ENCODE measurements at regions not wholly inside any gene's neighbourhood (a gene's known extent, or its start where the extent isn't known, plus 50 kb on each side); places are given as distances from the start of the nearest gene placed in this dataset.

DNA sequence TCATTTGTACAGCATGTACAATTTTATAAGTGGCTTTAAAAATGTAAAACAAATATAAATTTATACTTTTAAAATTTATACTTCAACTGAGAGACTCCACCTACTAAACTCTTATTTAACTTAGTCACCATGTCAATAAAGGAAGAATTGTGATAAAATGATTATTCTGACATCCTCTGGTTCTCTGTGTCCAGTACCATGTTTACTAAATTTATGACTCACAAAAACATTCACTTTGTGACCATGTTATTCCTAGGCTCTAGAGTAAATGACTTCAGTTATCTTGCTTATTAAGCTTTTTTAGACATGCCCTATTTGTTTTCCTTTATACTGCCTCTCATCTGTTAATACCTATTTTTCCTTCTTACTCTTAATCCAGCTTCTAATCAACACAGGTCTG lies 959.6 kb upstream of the SLC39A10 start:
- intact Hi-C loops (cut with micrococcal nuclease): loop anchor here (2.0 to 5.0 kb wide), 6 partner anchors 47 to 960 kb away; partner anchors contain the start of gene SLC39A10
- H2AFZ ChIP-seq (ENCODE audit: low read length): no peak overlapping the region
- no peaks in the 10 kb centered on the region for H3K9me2 ChIP-seq (replicated peaks; ENCODE audit: low read length)
- no peaks in the 10 kb centered on the region for H3K27me3 ChIP-seq (ENCODE audit: low read length)
- no TSS peak for BruUV-seq (replicated peaks)
- H3K27ac ChIP-seq (ENCODE audit: low read length): peak overlapping the region; percentile 81
- TF ChIP-seq EZH2phosphoT487 (IDR thresholded peaks at IDR 0.05; ENCODE audit: borderline replicate concordance, low read length) (no peak), EZH2 (IDR thresholded peaks at IDR 0.05; ENCODE audit: low read length, unreplicated experiment) (no peak)
- TF ChIP-seq, protein P1, sequence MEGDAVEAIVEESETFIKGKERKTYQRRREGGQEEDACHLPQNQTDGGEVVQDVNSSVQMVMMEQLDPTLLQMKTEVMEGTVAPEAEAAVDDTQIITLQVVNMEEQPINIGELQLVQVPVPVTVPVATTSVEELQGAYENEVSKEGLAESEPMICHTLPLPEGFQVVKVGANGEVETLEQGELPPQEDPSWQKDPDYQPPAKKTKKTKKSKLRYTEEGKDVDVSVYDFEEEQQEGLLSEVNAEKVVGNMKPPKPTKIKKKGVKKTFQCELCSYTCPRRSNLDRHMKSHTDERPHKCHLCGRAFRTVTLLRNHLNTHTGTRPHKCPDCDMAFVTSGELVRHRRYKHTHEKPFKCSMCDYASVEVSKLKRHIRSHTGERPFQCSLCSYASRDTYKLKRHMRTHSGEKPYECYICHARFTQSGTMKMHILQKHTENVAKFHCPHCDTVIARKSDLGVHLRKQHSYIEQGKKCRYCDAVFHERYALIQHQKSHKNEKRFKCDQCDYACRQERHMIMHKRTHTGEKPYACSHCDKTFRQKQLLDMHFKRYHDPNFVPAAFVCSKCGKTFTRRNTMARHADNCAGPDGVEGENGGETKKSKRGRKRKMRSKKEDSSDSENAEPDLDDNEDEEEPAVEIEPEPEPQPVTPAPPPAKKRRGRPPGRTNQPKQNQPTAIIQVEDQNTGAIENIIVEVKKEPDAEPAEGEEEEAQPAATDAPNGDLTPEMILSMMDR (conservative IDR thresholded peaks at IDR 0.05; ENCODE audit: low read depth, low read length): no peak
- ATAC-seq (peak; percentile 77), DNase-seq (peak; percentile 70)
- no peaks in the 10 kb centered on the region for H3K79me2 ChIP-seq (ENCODE audit: low read length)
- H3F3A ChIP-seq (ENCODE audit: low read length, unreplicated experiment): peaks cover 11% of the 10 kb centered on the region
- H3K4me1 ChIP-seq (ENCODE audit: insufficient read depth, low read length): peaks cover 37% of the 10 kb centered on the region
- ChIA-PET CTCF (interaction anchor here (0.6 kb wide), 1 partner anchor 31 kb away, joined by 3 read pairs; no protein-coding TSS in a partner anchor), POLR2A (ENCODE audit: unreplicated experiment) (no interaction called here)
- peak overlapping the region; percentile 65 for H3K4me2 ChIP-seq (ENCODE audit: low read length)
- no peak overlapping the region for H3K9ac ChIP-seq (ENCODE audit: low read length)
- H4K20me1 ChIP-seq (ENCODE audit: low read length): no peaks in the 10 kb centered on the region
- no peaks in the 10 kb centered on the region for H3K36me3 ChIP-seq (ENCODE audit: low read depth, low read length)
- H3K4me3 ChIP-seq (ENCODE audit: low read length): no peak overlapping the region
- no peaks in the 10 kb centered on the region for H3K9me3 ChIP-seq (ENCODE audit: low read length)

DNA sequence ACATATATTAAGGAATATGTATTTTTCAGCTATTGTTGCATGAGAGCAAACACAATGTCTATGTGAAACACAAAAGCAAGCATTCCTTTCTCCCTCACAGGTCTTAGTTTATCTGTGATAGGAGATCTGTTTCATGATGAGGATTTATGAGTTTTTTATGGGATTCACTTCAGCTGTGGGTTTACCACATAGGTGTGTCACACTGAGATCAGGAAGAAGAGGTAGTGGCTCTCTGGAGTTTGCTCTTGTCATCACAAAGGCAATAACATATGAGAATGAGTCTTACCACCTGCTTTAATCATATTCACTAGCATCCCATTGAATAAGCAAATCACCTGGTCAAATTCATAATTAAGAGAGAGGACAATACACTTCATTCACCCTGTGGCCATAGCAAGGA lies 960.3 kb upstream of the SLC39A10 start:
- TF ChIP-seq EZH2phosphoT487 (IDR thresholded peaks at IDR 0.05; ENCODE audit: borderline replicate concordance, low read length): no peak
- ATAC-seq (peak; percentile 51), DNase-seq (peak; percentile 70)
- no peak overlapping the region for H3K4me3 ChIP-seq (ENCODE audit: low read length)
- H2AFZ ChIP-seq (ENCODE audit: low read length): no peak overlapping the region
- peaks cover 37% of the 10 kb centered on the region for H3K4me1 ChIP-seq (ENCODE audit: insufficient read depth, low read length)
- peaks cover 11% of the 10 kb centered on the region for H3F3A ChIP-seq (ENCODE audit: low read length, unreplicated experiment)
- ChIA-PET CTCF (no interaction called here), POLR2A (ENCODE audit: unreplicated experiment) (no interaction called here)
- no TSS peak for BruUV-seq (replicated peaks)
- intact Hi-C loops (cut with micrococcal nuclease): loop anchor here (2.0 to 5.0 kb wide), 6 partner anchors 48 to 961 kb away; partner anchors contain the start of gene SLC39A10
- H3K9ac ChIP-seq (ENCODE audit: low read length): peak overlapping the region; percentile 9; the same call in 1 of the 2 replicates
- H3K27me3 ChIP-seq (ENCODE audit: low read length): no peaks in the 10 kb centered on the region
- no peaks in the 10 kb centered on the region for H4K20me1 ChIP-seq (ENCODE audit: low read length)
- H3K79me2 ChIP-seq (ENCODE audit: low read length): no peaks in the 10 kb centered on the region
- H3K27ac ChIP-seq (ENCODE audit: low read length): peak overlapping the region; percentile 81
- H3K9me3 ChIP-seq (ENCODE audit: low read length): no peaks in the 10 kb centered on the region
- no peaks in the 10 kb centered on the region for H3K9me2 ChIP-seq (replicated peaks; ENCODE audit: low read length)
- H3K4me2 ChIP-seq (ENCODE audit: low read length): peak overlapping the region; percentile 53; the same call in 1 of the 2 replicates
- no peaks in the 10 kb centered on the region for H3K36me3 ChIP-seq (ENCODE audit: low read depth, low read length)

DNA sequence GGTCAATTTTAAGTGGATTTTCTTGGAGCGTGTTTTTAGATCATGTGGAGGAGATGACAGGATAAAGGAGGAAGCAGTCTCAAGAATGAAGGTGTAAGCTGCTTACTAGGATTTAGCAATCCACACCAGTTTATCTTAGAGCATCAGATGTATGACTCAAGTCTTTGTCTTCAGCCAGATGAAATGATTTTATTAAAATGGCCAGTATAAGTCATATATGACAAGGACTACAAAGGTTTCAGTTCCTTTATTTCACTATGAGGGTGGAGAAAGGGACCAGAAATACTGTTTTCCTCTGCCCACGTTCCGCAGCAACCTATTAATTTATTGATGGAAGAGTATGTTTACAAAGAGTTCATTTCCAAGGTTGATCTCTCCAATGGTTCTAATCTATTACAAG lies 970.5 kb upstream of the SLC39A10 start:
- POLR2A ChIA-PET (ENCODE audit: unreplicated experiment): no interaction called here
- TF ChIP-seq EZH2 (IDR thresholded peaks at IDR 0.05; ENCODE audit: low read length, unreplicated experiment): no peak
- TF ChIP-seq EZH2phosphoT487 (IDR thresholded peaks at IDR 0.05; ENCODE audit: borderline replicate concordance, low read length): no peak
- TF ChIP-seq, protein P1 (conservative IDR thresholded peaks at IDR 0.05; ENCODE audit: low read depth, low read length): no peak
- CTCF ChIA-PET: no interaction called here
- DNase-seq (peak; percentile 13), ATAC-seq (no peak)
- no peak overlapping the region for H3K4me3 ChIP-seq (ENCODE audit: low read length)
- no peaks in the 10 kb centered on the region for H3K9me3 ChIP-seq (ENCODE audit: low read length)
- intact Hi-C loops (cut with micrococcal nuclease): no loop called here
- no peaks in the 10 kb centered on the region for H3F3A ChIP-seq (ENCODE audit: low read length, unreplicated experiment)
- no peaks in the 10 kb centered on the region for H3K27me3 ChIP-seq (ENCODE audit: low read length)
- H3K79me2 ChIP-seq (ENCODE audit: low read length): no peaks in the 10 kb centered on the region
- H4K20me1 ChIP-seq (ENCODE audit: low read length): no peaks in the 10 kb centered on the region
- no peaks in the 10 kb centered on the region for H3K4me1 ChIP-seq (ENCODE audit: insufficient read depth, low read length)
- no peak overlapping the region for H2AFZ ChIP-seq (ENCODE audit: low read length)
- no TSS peak for BruUV-seq (replicated peaks)
- no peak overlapping the region for H3K4me2 ChIP-seq (ENCODE audit: low read length)
- no peaks in the 10 kb centered on the region for H3K9me2 ChIP-seq (replicated peaks; ENCODE audit: low read length)
- no peak overlapping the region for H3K9ac ChIP-seq (ENCODE audit: low read length)
- H3K36me3 ChIP-seq (ENCODE audit: low read depth, low read length): no peaks in the 10 kb centered on the region
- no peak overlapping the region for H3K27ac ChIP-seq (ENCODE audit: low read length)
